ENCODE measurements at regions not wholly inside any gene's neighbourhood (a gene's known extent, or its start where the extent isn't known, plus 50 kb on each side); places are given as distances from the start of the nearest gene placed in this dataset.

GRCh38 chr2:118755384-118755783 is 92.1 kb downstream of the EN1 start:
- H3K27ac ChIP-seq (ENCODE audit: extremely low read depth, low read depth, low read length), result no peak overlapping the region
- H3K9me1 ChIP-seq (ENCODE audit: control insufficient read depth, insufficient read depth, low read length), result no peaks in the 10 kb centered on the region
- in situ Hi-C loops (cut with MboI) (no loop called here), intact Hi-C loops (cut with micrococcal nuclease) (no loop called here)
- CTCF ChIA-PET (ENCODE audit: low intra/inter-chr PET ratio), result no interaction called here
- no peak for ATAC-seq
- H3K79me2 ChIP-seq (ENCODE audit: control insufficient read depth, insufficient read depth, low read length), result no peaks in the 10 kb centered on the region
- no peaks in the 10 kb centered on the region; a peak in 1 of 5 replicates for H3K27me3 ChIP-seq (ENCODE audit: control insufficient read depth in 2 of 2, insufficient read depth in 2 of 2, low read length in 2 of 2)
- no peak overlapping the region for H3K9ac ChIP-seq (ENCODE audit: insufficient read depth in 1 of 2, low read depth in 2 of 2, low read length in 2 of 2)
- no peak for FAIRE-seq
- no peaks in the 10 kb centered on the region for H3K36me3 ChIP-seq (ENCODE audit: control insufficient read depth, insufficient read depth, low read length)
- no peak overlapping the region for H3K4me3 ChIP-seq
- POLR2A ChIA-PET, result interaction anchor here (0.6 kb wide), 1 partner anchor 92 kb away, joined by 3 read pairs; the partner anchor contains the start of gene EN1
- 6% methylated on average over 2 of the region's 2 CpGs for WGBS (ENCODE audit: insufficient coverage, low coverage, missing lambda C conversion rate)
- H4K20me1 ChIP-seq (replicated peaks; ENCODE audit: control insufficient read depth, insufficient read depth, low read length), result no peaks in the 10 kb centered on the region
- no peak overlapping the region for H3K4me2 ChIP-seq (ENCODE audit: insufficient read depth, low read length)
- DNase-seq (ENCODE audit: extremely low read depth in 1 of 4, low spot score in 3 of 4), result no peak
- H3K9me3 ChIP-seq (replicated peaks; ENCODE audit: control insufficient read depth, insufficient read depth, low read depth, low read length), result no peaks in the 10 kb centered on the region
- no peak overlapping the region for H2AFZ ChIP-seq (ENCODE audit: low read depth, low read length)
- H3K4me1 ChIP-seq (replicated peaks in 1 of 2; ENCODE audit: control insufficient read depth in 2 of 2, insufficient read depth in 2 of 2, low read length in 2 of 2), result peaks cover 9 to 13% of the 10 kb centered on the region in 2 experiments; a peak in 4 of 5 replicates
- no TSS peak for BruUV-seq (replicated peaks)
- no peak for TF ChIP-seq ZNF507 (tag; conservative IDR thresholded peaks at IDR 0.05)
- TF ChIP-seq ZNF232 (CRISPR knock-in tag; IDR thresholded peaks at IDR 0.05), result no peak
- no peak for TF ChIP-seq HES1 (IDR thresholded peaks at IDR 0.05; ENCODE audit: low read depth)
- no peak for TF ChIP-seq GTF2F1 (IDR thresholded peaks at IDR 0.05; ENCODE audit: low read depth, low read length)
- TF ChIP-seq ZNF778 (CRISPR knock-in tag; IDR thresholded peaks at IDR 0.05), result no peak
- TF ChIP-seq TBP (optimal IDR thresholded peaks at IDR 0.05; ENCODE audit: low read depth, low read length), result no peak
- TF ChIP-seq ZNF695 (CRISPR knock-in tag; IDR thresholded peaks at IDR 0.05), result no peak
- no peak for TF ChIP-seq ZNF764 (CRISPR knock-in tag; IDR thresholded peaks at IDR 0.05; ENCODE audit: low read depth)
- TF ChIP-seq ZNF347 (CRISPR knock-in tag; IDR thresholded peaks at IDR 0.05; ENCODE audit: low read depth), result no peak
- no peak for TF ChIP-seq ZNF75A (CRISPR knock-in tag; IDR thresholded peaks at IDR 0.05)
- no peak for TF ChIP-seq CBX3 (IDR thresholded peaks at IDR 0.05; ENCODE audit: borderline replicate concordance in 1 of 2, low read length in 2 of 2)
- no peak for TF ChIP-seq POLR2AphosphoS5 (IDR thresholded peaks at IDR 0.05; ENCODE audit: control insufficient read depth, insufficient read depth, low read depth, low read length)
- no peak for TF ChIP-seq ZBTB33 (CRISPR knock-in tag; IDR thresholded peaks at IDR 0.05)
- TF ChIP-seq PBX2 (CRISPR knock-in tag; IDR thresholded peaks at IDR 0.05; ENCODE audit: low read depth), result no peak
- no peak for TF ChIP-seq PBX2 (tag; conservative IDR thresholded peaks at IDR 0.05; ENCODE audit: low read depth)
- no peak for TF ChIP-seq E2F8 (IDR thresholded peaks at IDR 0.05; ENCODE audit: low read depth, partially characterized antibody)

Data from K562 (cell line).